H9 (cell line): ENCODE measurements at regions not wholly inside any gene's neighbourhood (a gene's known extent, or its start where the extent isn't known, plus 50 kb on each side); places are given as distances from the start of the nearest gene placed in this dataset.

Source experiments
- DNase-seq: peaks from one replicate; pipeline ENCODE4 v3.0.0-alpha.2; 2017
- H2AFZ ChIP-seq: one replicate; pipeline ENCODE4 v1.6.1; 2013; ENCODE audit warnings: mild to moderate bottlenecking, low read length, control low read depth, moderate library complexity
- H2AK5ac ChIP-seq: 2 replicates; pipeline ENCODE4 v1.6.1; 2013; ENCODE audit warnings: low read length, control low read depth, mixed read lengths; ENCODE audit not compliant: insufficient read length
- H2BK120ac ChIP-seq: one replicate; pipeline ENCODE4 v1.6.1; 2013; ENCODE audit warnings: low read depth, mild to moderate bottlenecking, low read length, control low read depth, inconsistent platforms; ENCODE audit not compliant: poor library complexity, severe bottlenecking
- H2BK12ac ChIP-seq: 2 replicates; pipeline ENCODE4 v1.6.1; 2013; ENCODE audit warnings: low read length, control low read depth, mixed read lengths, low read depth; ENCODE audit not compliant: insufficient read length
- H2BK15ac ChIP-seq: 2 replicates; pipeline ENCODE4 v1.6.1; 2013; ENCODE audit warnings: low read depth, low read length, control low read depth
- H2BK20ac ChIP-seq: one replicate; pipeline ENCODE4 v1.6.1; 2013; ENCODE audit warnings: low read depth, mild to moderate bottlenecking, low read length, control low read depth, inconsistent platforms; ENCODE audit not compliant: poor library complexity, severe bottlenecking
- H2BK5ac ChIP-seq: 2 replicates; pipeline ENCODE4 v1.6.1; 2013; ENCODE audit warnings: low read length, control low read depth, mixed read lengths; ENCODE audit not compliant: insufficient read length
- H3K14ac ChIP-seq: 2 replicates; pipeline ENCODE4 v1.6.1; 2013; ENCODE audit warnings: low read length, control low read depth; ENCODE audit not compliant: insufficient read depth
- H3K18ac ChIP-seq: 2 replicates; pipeline ENCODE4 v1.6.1; 2013; ENCODE audit warnings: low read depth, mild to moderate bottlenecking, mixed read lengths, low read length, control low read depth; ENCODE audit not compliant: insufficient read length
- H3K23ac ChIP-seq: 2 replicates; pipeline ENCODE4 v1.6.1; 2013; ENCODE audit warnings: low read length, control low read depth, mixed read lengths, low read depth; ENCODE audit not compliant: insufficient read length
- H3K23me2 ChIP-seq: 2 replicates; pipeline ENCODE4 v1.6.1; 2013; ENCODE audit warnings: low read depth, mild to moderate bottlenecking, mixed read lengths, low read length, control low read depth; ENCODE audit not compliant: insufficient read length, poor library complexity, severe bottlenecking
- H3K27ac ChIP-seq: 2 replicates; pipeline ENCODE4 v1.5.1; 2013; ENCODE audit warnings: low read length, control low read depth, mixed read lengths, low read depth; ENCODE audit not compliant: insufficient read length
- H3K27me3 ChIP-seq: 2 replicates; pipeline ENCODE4 v1.6.1; 2013; ENCODE audit warnings: low read length, control low read depth, inconsistent platforms; ENCODE audit not compliant: insufficient read depth
- H3K4ac ChIP-seq: 2 replicates; pipeline ENCODE4 v1.6.1; 2013; ENCODE audit warnings: low read depth, mild to moderate bottlenecking, control low read depth, inconsistent platforms, low read length, moderate library complexity
- H3K4me1 ChIP-seq: 2 replicates; pipeline ENCODE4 v1.6.1; 2013; ENCODE audit warnings: low read length, control low read depth, inconsistent platforms; ENCODE audit not compliant: insufficient read depth
- H3K4me2 ChIP-seq: 2 replicates; pipeline ENCODE4 v1.6.1; 2013; ENCODE audit warnings: low read length, control low read depth, mixed read lengths; ENCODE audit not compliant: insufficient read length, insufficient read depth
- H3K56ac ChIP-seq: 2 replicates; pipeline ENCODE4 v1.6.1; 2013; ENCODE audit warnings: low read depth, mild to moderate bottlenecking, mixed read lengths, low read length, control low read depth; ENCODE audit not compliant: insufficient read length
- H3K79me1 ChIP-seq: 2 replicates; pipeline ENCODE4 v1.6.1; 2013; ENCODE audit warnings: low read depth, mild to moderate bottlenecking, moderate library complexity, low read length, control low read depth, inconsistent platforms; ENCODE audit not compliant: insufficient read depth, poor library complexity, severe bottlenecking
- H3K79me2 ChIP-seq: 2 replicates; pipeline ENCODE4 v1.6.1; 2013; ENCODE audit warnings: low read length, control low read depth, inconsistent platforms; ENCODE audit not compliant: insufficient read depth
- H3K9ac ChIP-seq: 2 replicates; pipeline ENCODE4 v1.6.1; 2013; ENCODE audit warnings: low read length, control low read depth, mixed read lengths; ENCODE audit not compliant: insufficient read length; ENCODE audit errors: extremely low read depth
- H3K9me3 ChIP-seq: one replicate; pipeline ENCODE4 v1.6.1; 2013; ENCODE audit warnings: low read depth, low read length, inconsistent platforms; ENCODE audit not compliant: control insufficient read depth
- H3T11ph ChIP-seq: one replicate; pipeline ENCODE4 v1.6.1; 2013; ENCODE audit warnings: mild to moderate bottlenecking, low read length, control low read depth, inconsistent platforms
- H4K20me1 ChIP-seq: one replicate; pipeline ENCODE4 v1.6.1; 2013; ENCODE audit not compliant: control insufficient read depth, insufficient read length, insufficient read depth
- H4K5ac ChIP-seq: 2 replicates; pipeline ENCODE4 v1.6.1; 2013; ENCODE audit warnings: low read depth, mild to moderate bottlenecking, mixed read lengths, low read length, control low read depth; ENCODE audit not compliant: insufficient read length
- H4K8ac ChIP-seq: replicated peaks from 2 replicates; pipeline ENCODE4 v1.6.1; 2013; ENCODE audit warnings: low read length, control low read depth, mixed read lengths, low read depth; ENCODE audit not compliant: insufficient read length
- H4K91ac ChIP-seq: 2 replicates; pipeline ENCODE4 v1.6.1; 2013; ENCODE audit warnings: low read depth, mild to moderate bottlenecking, moderate library complexity, mixed read lengths, low read length, control low read depth; ENCODE audit not compliant: insufficient read length
- H3K27ac Mint-ChIP-seq, 3 experiments: 2 replicates in 2 of 3; 3 replicates in 1 of 3; pipeline ENCODE4 v1.8.0; 2020 to 2021; ENCODE audit warnings: mixed read lengths in 3 of 3, mild to moderate bottlenecking in 1 of 3, moderate library complexity in 1 of 3
- H3K27me3 Mint-ChIP-seq: 2 replicates; pipeline ENCODE4 v1.8.0; 2021; ENCODE audit warnings: low read depth, mild to moderate bottlenecking, moderate library complexity, mixed read lengths
- H3K36me3 Mint-ChIP-seq, 3 experiments: 2 replicates in 2 of 3; 3 replicates in 1 of 3; pipeline ENCODE4 v1.8.0; 2020 to 2021; ENCODE audit warnings: low read depth in 3 of 3, mixed read lengths in 3 of 3; ENCODE audit not compliant: insufficient read depth in 1 of 3
- H3K4me1 Mint-ChIP-seq, 2 experiments: 2 replicates each; pipeline ENCODE4 v1.8.0; 2020; ENCODE audit warnings: mixed read lengths in 2 of 2
- H3K4me3 Mint-ChIP-seq, 2 experiments: 2 replicates in 1 of 2; 3 replicates in 1 of 2; pipeline ENCODE4 v1.8.0; 2020 to 2021; ENCODE audit warnings: mild to moderate bottlenecking in 2 of 2, mixed read lengths in 2 of 2, moderate library complexity in 1 of 2
- H3K9me3 Mint-ChIP-seq, 2 experiments: 2 replicates in 1 of 2; 3 replicates in 1 of 2; pipeline ENCODE4 v1.8.0; 2020; ENCODE audit warnings: mild to moderate bottlenecking in 2 of 2, mixed read lengths in 2 of 2, moderate library complexity in 1 of 2
- WGBS: extraction: QIAGEN DNeasy Blood & Tissue Kit; methylation state at CpG from one replicate; pipeline ENCODE4 v1.1.7; 2013; ENCODE audit warnings: missing lambda C conversion rate, low lambda C conversion rate, mixed read lengths; ENCODE audit not compliant: insufficient read length; ENCODE audit errors: extremely low coverage; 5-methylcytosine and 5-hydroxymethylcytosine counted together
- TF ChIP-seq, protein P1 (sequence below): fragments of 200-600 bp; sonication (generic); conservative IDR thresholded peaks from 3 replicates; pipeline ENCODE4 v1.8.0; 2021; ENCODE audit warnings: antibody characterized with exemption, mild to moderate bottlenecking

DNA sequence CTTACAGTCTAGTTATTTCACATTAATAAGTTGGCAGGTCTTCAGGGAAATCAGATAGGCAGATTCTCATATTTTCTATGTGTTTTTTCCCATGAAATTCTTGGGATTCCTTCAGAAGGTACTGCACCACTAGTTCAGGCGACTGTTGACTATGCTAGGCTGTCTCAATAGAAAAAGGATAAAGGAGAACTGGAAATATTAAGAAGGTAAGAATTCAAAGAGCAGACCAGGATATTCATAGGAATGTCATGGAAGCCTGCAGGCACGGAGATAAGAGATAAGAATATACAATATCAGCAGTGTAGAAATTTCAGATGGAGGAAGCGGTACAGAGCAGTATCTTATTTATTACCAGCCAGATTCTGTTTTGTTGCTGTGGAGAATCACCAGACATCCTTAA, 432.1 kb upstream of the MDFIC2 start:
- Histone ChIP-seq H3K23me2 (no peaks in the 10 kb centered on the region), H4K91ac (no peak overlapping the region), H3K79me2 (no peaks in the 10 kb centered on the region), H2BK120ac (no peak overlapping the region), H4K20me1 (no peaks in the 10 kb centered on the region), H4K8ac (no peak overlapping the region), H3K27ac (no peak overlapping the region), H3K18ac (no peak overlapping the region), H3K4ac (no peak overlapping the region), H2BK20ac (no peak overlapping the region), H3K56ac (no peak overlapping the region), H2BK15ac (no peak overlapping the region), H3T11ph (no peak overlapping the region), H3K4me2 (no peak overlapping the region), H3K4me1 (peaks cover 5% of the 10 kb centered on the region; the same call in 1 of the 2 replicates), H3K14ac (no peak overlapping the region), H2BK12ac (no peak overlapping the region), H3K27me3 (no peaks in the 10 kb centered on the region), H2AFZ (no peak overlapping the region), H3K79me1 (no peaks in the 10 kb centered on the region), H4K5ac (no peak overlapping the region), H3K23ac (no peak overlapping the region), H2BK5ac (no peak overlapping the region), H2AK5ac (no peak overlapping the region), H3K9ac (no peak overlapping the region), H3K9me3 (no peaks in the 10 kb centered on the region)
- no peak overlapping the region for H3K4me3 Mint-ChIP-seq
- H3K27me3 Mint-ChIP-seq, result no peaks in the 10 kb centered on the region; the same call in 1 of the 2 replicates
- no CpG with 5 or more reads among the region's 3 CpGs for WGBS
- no peak for DNase-seq
- TF ChIP-seq, protein P1, sequence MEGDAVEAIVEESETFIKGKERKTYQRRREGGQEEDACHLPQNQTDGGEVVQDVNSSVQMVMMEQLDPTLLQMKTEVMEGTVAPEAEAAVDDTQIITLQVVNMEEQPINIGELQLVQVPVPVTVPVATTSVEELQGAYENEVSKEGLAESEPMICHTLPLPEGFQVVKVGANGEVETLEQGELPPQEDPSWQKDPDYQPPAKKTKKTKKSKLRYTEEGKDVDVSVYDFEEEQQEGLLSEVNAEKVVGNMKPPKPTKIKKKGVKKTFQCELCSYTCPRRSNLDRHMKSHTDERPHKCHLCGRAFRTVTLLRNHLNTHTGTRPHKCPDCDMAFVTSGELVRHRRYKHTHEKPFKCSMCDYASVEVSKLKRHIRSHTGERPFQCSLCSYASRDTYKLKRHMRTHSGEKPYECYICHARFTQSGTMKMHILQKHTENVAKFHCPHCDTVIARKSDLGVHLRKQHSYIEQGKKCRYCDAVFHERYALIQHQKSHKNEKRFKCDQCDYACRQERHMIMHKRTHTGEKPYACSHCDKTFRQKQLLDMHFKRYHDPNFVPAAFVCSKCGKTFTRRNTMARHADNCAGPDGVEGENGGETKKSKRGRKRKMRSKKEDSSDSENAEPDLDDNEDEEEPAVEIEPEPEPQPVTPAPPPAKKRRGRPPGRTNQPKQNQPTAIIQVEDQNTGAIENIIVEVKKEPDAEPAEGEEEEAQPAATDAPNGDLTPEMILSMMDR, result no peak
- H3K9me3 Mint-ChIP-seq, result no peaks in the 10 kb centered on the region
- no peak overlapping the region for H3K27ac Mint-ChIP-seq
- H3K4me1 Mint-ChIP-seq, result peaks cover 21 to 24% of the 10 kb centered on the region in 2 experiments
- H3K36me3 Mint-ChIP-seq, result no peaks in the 10 kb centered on the region
